SK-N-SH (cell line): ENCODE measurements at regions not wholly inside any gene's neighbourhood (a gene's known extent, or its start where the extent isn't known, plus 50 kb on each side); places are given as distances from the start of the nearest gene placed in this dataset.

Experiments
- CHD2 ChIP-seq: fragments of 150-350 bp; IDR thresholded peaks from 2 replicates; pipeline ENCODE4 v1.6.1; 2018; ENCODE audit warnings: low read length; ENCODE audit not compliant: partially characterized antibody
- EZH2phosphoT487 ChIP-seq: fragments of 200-600 bp; sonication (generic); IDR thresholded peaks from 2 replicates; pipeline ENCODE4 v1.6.1; 2017; ENCODE audit warnings: low read depth, mixed run types, mild to moderate bottlenecking, antibody characterized with exemption, moderate library complexity, borderline replicate concordance
- GABPA ChIP-seq: IDR thresholded peaks from 2 replicates; pipeline ENCODE4 v1.4.0; 2012; ENCODE audit warnings: low read depth, mild to moderate bottlenecking
- POLR2AphosphoS5 ChIP-seq: IDR thresholded peaks from 2 replicates; pipeline ENCODE4 v1.6.1; 2012; ENCODE audit warnings: low read depth, low read length
- RAD21 ChIP-seq: IDR thresholded peaks from 2 replicates; pipeline ENCODE4 v1.6.1; 2012; ENCODE audit warnings: mild to moderate bottlenecking, low read length
- RCOR1 ChIP-seq: fragments of 150-350 bp; IDR thresholded peaks from 2 replicates; pipeline ENCODE4 v1.6.1; 2017; ENCODE audit warnings: antibody characterized with exemption, low read length
- RFX5 ChIP-seq: IDR thresholded peaks from 2 replicates; pipeline ENCODE4 v1.6.1; 2012; ENCODE audit warnings: mild to moderate bottlenecking, improper control_type of control experiment, low read length
- SMC3 ChIP-seq: IDR thresholded peaks from 2 replicates; pipeline ENCODE4 v1.6.1; 2012; ENCODE audit warnings: low read depth, low read length, improper control_type of control experiment
- TAF1 ChIP-seq: IDR thresholded peaks from 2 replicates; pipeline ENCODE4 v1.6.1; 2012; ENCODE audit warnings: low read depth, mild to moderate bottlenecking, low read length, moderate library complexity, borderline replicate concordance
- YY1 ChIP-seq: IDR thresholded peaks from 2 replicates; pipeline ENCODE4 v1.4.0; 2012; ENCODE audit warnings: low read depth, mild to moderate bottlenecking
- TF ChIP-seq, protein P1 (sequence below): fragments of 200-600 bp; sonication (generic); IDR thresholded peaks from 2 replicates; pipeline ENCODE4 v1.6.1; 2017; ENCODE audit warnings: antibody characterized with exemption, mild to moderate bottlenecking, moderate library complexity
- TF ChIP-seq, protein P2 (sequence below): IDR thresholded peaks from 2 replicates; pipeline ENCODE4 v1.4.0; 2012; ENCODE audit warnings: low read depth, borderline replicate concordance

GRCh38 chr2:15703365-15703869 is 111.7 kb downstream of the DDX1 start:
- TF ChIP-seq RFX5, result no peak
- TF ChIP-seq, protein P1, sequence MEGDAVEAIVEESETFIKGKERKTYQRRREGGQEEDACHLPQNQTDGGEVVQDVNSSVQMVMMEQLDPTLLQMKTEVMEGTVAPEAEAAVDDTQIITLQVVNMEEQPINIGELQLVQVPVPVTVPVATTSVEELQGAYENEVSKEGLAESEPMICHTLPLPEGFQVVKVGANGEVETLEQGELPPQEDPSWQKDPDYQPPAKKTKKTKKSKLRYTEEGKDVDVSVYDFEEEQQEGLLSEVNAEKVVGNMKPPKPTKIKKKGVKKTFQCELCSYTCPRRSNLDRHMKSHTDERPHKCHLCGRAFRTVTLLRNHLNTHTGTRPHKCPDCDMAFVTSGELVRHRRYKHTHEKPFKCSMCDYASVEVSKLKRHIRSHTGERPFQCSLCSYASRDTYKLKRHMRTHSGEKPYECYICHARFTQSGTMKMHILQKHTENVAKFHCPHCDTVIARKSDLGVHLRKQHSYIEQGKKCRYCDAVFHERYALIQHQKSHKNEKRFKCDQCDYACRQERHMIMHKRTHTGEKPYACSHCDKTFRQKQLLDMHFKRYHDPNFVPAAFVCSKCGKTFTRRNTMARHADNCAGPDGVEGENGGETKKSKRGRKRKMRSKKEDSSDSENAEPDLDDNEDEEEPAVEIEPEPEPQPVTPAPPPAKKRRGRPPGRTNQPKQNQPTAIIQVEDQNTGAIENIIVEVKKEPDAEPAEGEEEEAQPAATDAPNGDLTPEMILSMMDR, result no peak
- TF ChIP-seq POLR2AphosphoS5, result no peak
- TF ChIP-seq, protein P2, sequence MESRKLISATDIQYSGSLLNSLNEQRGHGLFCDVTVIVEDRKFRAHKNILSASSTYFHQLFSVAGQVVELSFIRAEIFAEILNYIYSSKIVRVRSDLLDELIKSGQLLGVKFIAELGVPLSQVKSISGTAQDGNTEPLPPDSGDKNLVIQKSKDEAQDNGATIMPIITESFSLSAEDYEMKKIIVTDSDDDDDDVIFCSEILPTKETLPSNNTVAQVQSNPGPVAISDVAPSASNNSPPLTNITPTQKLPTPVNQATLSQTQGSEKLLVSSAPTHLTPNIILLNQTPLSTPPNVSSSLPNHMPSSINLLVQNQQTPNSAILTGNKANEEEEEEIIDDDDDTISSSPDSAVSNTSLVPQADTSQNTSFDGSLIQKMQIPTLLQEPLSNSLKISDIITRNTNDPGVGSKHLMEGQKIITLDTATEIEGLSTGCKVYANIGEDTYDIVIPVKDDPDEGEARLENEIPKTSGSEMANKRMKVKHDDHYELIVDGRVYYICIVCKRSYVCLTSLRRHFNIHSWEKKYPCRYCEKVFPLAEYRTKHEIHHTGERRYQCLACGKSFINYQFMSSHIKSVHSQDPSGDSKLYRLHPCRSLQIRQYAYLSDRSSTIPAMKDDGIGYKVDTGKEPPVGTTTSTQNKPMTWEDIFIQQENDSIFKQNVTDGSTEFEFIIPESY, result no peak
- TF ChIP-seq GABPA, result no peak
- TF ChIP-seq EZH2phosphoT487, result no peak
- TF ChIP-seq SMC3, result no peak
- no peak for TF ChIP-seq TAF1
- TF ChIP-seq RAD21, result no peak
- TF ChIP-seq CHD2, result no peak
- no peak for TF ChIP-seq YY1
- TF ChIP-seq RCOR1, result no peak
